ENCODE measurements at regions not wholly inside any gene's neighbourhood (a gene's known extent, or its start where the extent isn't known, plus 50 kb on each side); places are given as distances from the start of the nearest gene placed in this dataset.

DNA sequence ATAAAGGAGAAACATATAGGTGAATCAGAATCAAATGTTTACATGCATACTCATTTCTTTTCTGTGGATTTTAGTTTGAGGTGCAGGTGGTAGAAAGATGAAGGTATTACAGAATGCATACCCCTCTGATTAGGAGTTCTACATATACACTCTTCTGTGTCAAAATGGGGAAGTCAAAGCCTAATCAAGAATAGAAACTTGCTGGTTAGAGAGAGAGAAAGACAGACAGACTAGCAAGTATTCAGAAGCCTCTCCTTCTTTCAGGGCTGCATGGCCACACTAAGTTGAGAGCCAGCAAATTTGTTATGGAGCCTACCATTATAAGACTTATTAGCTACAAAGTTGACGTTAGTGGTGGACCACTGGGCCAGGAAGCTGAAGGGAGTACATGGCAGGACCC lies 358.3 kb upstream of the EYS start:
- H4K20me1 ChIP-seq (ENCODE audit: insufficient read depth, low read length), result no peaks in the 10 kb centered on the region
- TF ChIP-seq CTCF (IDR thresholded peaks at IDR 0.05; ENCODE audit: borderline replicate concordance, extremely low read depth, low read length, poor library complexity, severe bottlenecking), result no peak
- no peak for TF ChIP-seq EZH2 (IDR thresholded peaks at IDR 0.05; ENCODE audit: borderline replicate concordance, low read depth, low read length, severe bottlenecking)
- no peaks in the 10 kb centered on the region for H3K4me1 ChIP-seq (ENCODE audit: insufficient read depth, low read length)
- H3K9ac ChIP-seq (ENCODE audit: low read depth, low read length), result no peak overlapping the region
- H3K27me3 ChIP-seq (ENCODE audit: insufficient read depth, low read length, poor library complexity), result no peaks in the 10 kb centered on the region
- no peak for ATAC-seq (ENCODE audit: insufficient read depth, low read depth)
- no peak overlapping the region for H3K27ac ChIP-seq (ENCODE audit: low read length)
- no peak overlapping the region for H3K4me2 ChIP-seq (ENCODE audit: insufficient read depth, low read length)
- DNase-seq, result no peak
- no peak overlapping the region for H3K4me3 ChIP-seq (ENCODE audit: low read depth in 1 of 2, low read length in 2 of 2)
- no peaks in the 10 kb centered on the region for H3K36me3 ChIP-seq (ENCODE audit: insufficient read depth, low read length)
- no peak overlapping the region for H2AFZ ChIP-seq (ENCODE audit: low read depth, low read length)
- no peaks in the 10 kb centered on the region for H3K79me2 ChIP-seq (ENCODE audit: insufficient read depth, low read length)
- no peaks in the 10 kb centered on the region for H3K9me3 ChIP-seq (ENCODE audit: insufficient read depth, low read length, severe bottlenecking)

DNA sequence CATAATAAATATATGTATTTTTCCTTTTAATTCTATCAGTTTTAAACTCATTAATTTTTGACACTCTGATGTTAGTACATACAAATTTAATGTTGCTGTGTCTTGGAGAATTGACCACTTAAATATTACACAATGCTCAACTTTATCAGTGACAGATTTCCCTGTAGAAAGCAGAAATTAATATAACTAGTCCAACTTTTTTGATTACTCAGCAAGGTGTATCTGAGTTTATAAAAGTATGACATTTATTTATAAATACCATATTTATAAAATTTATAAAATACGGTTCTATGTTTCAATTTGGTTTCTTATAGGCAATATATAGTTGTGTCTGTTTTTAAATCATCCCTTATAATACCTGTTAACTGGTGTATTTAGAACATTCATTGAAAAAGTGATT lies 350.0 kb upstream of the EYS start:
- DNase-seq (no peak), ATAC-seq (ENCODE audit: insufficient read depth, low read depth) (no peak)
- no peak overlapping the region for H3K9ac ChIP-seq (ENCODE audit: low read depth, low read length)
- H3K4me1 ChIP-seq (ENCODE audit: insufficient read depth, low read length), result no peaks in the 10 kb centered on the region
- no peaks in the 10 kb centered on the region for H4K20me1 ChIP-seq (ENCODE audit: insufficient read depth, low read length)
- no peaks in the 10 kb centered on the region for H3K9me3 ChIP-seq (ENCODE audit: insufficient read depth, low read length, severe bottlenecking)
- no peak overlapping the region for H2AFZ ChIP-seq (ENCODE audit: low read depth, low read length)
- H3K27ac ChIP-seq (ENCODE audit: low read length), result no peak overlapping the region
- no peaks in the 10 kb centered on the region for H3K79me2 ChIP-seq (ENCODE audit: insufficient read depth, low read length)
- TF ChIP-seq EZH2 (IDR thresholded peaks at IDR 0.05; ENCODE audit: borderline replicate concordance, low read depth, low read length, severe bottlenecking) (no peak), CTCF (IDR thresholded peaks at IDR 0.05; ENCODE audit: borderline replicate concordance, extremely low read depth, low read length, poor library complexity, severe bottlenecking) (no peak)
- H3K36me3 ChIP-seq (ENCODE audit: insufficient read depth, low read length), result no peaks in the 10 kb centered on the region
- no peaks in the 10 kb centered on the region for H3K27me3 ChIP-seq (ENCODE audit: insufficient read depth, low read length, poor library complexity)
- no peak overlapping the region for H3K4me3 ChIP-seq (ENCODE audit: low read depth in 1 of 2, low read length in 2 of 2)
- H3K4me2 ChIP-seq (ENCODE audit: insufficient read depth, low read length), result no peak overlapping the region

GRCh38 chr6:66054967-66055366 lies 347.9 kb upstream of the EYS start:
- TF ChIP-seq CTCF (IDR thresholded peaks at IDR 0.05; ENCODE audit: borderline replicate concordance, extremely low read depth, low read length, poor library complexity, severe bottlenecking) (no peak), EZH2 (IDR thresholded peaks at IDR 0.05; ENCODE audit: borderline replicate concordance, low read depth, low read length, severe bottlenecking) (no peak)
- H3K4me3 ChIP-seq (ENCODE audit: low read depth in 1 of 2, low read length in 2 of 2), result no peak overlapping the region
- no peak overlapping the region for H3K4me2 ChIP-seq (ENCODE audit: insufficient read depth, low read length)
- DNase-seq (no peak), ATAC-seq (ENCODE audit: insufficient read depth, low read depth) (no peak)
- H3K4me1 ChIP-seq (ENCODE audit: insufficient read depth, low read length), result no peaks in the 10 kb centered on the region
- no peaks in the 10 kb centered on the region for H3K36me3 ChIP-seq (ENCODE audit: insufficient read depth, low read length)
- H3K27ac ChIP-seq (ENCODE audit: low read length), result no peak overlapping the region
- H4K20me1 ChIP-seq (ENCODE audit: insufficient read depth, low read length), result no peaks in the 10 kb centered on the region
- no peaks in the 10 kb centered on the region for H3K9me3 ChIP-seq (ENCODE audit: insufficient read depth, low read length, severe bottlenecking)
- H3K9ac ChIP-seq (ENCODE audit: low read depth, low read length), result no peak overlapping the region
- no peaks in the 10 kb centered on the region for H3K79me2 ChIP-seq (ENCODE audit: insufficient read depth, low read length)
- no peaks in the 10 kb centered on the region for H3K27me3 ChIP-seq (ENCODE audit: insufficient read depth, low read length, poor library complexity)
- no peak overlapping the region for H2AFZ ChIP-seq (ENCODE audit: low read depth, low read length)

DNA sequence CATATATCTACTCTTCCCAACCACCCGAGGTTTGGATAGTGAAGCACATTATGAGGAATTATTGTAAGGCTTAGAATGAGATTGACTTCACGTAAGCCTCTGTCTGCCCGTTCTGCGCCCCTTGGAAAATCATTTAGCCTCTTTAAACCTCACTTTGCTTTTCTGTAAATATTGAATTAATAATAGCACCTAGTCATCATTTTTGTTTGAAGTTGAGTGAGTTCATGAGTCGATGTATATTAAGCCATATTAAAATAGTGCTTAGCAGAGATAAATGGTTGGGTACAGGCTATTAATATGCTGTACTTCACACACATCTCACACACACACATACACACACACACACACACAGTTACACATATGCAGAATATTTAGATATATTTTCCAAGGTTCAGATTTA lies 344.8 kb upstream of the EYS start:
- no peaks in the 10 kb centered on the region for H3K4me1 ChIP-seq (ENCODE audit: insufficient read depth, low read length)
- H3K27me3 ChIP-seq (ENCODE audit: insufficient read depth, low read length, poor library complexity), result no peaks in the 10 kb centered on the region
- H3K27ac ChIP-seq (ENCODE audit: low read length), result no peak overlapping the region
- no peaks in the 10 kb centered on the region for H3K9me3 ChIP-seq (ENCODE audit: insufficient read depth, low read length, severe bottlenecking)
- no peaks in the 10 kb centered on the region for H3K36me3 ChIP-seq (ENCODE audit: insufficient read depth, low read length)
- TF ChIP-seq CTCF (IDR thresholded peaks at IDR 0.05; ENCODE audit: borderline replicate concordance, extremely low read depth, low read length, poor library complexity, severe bottlenecking) (no peak), EZH2 (IDR thresholded peaks at IDR 0.05; ENCODE audit: borderline replicate concordance, low read depth, low read length, severe bottlenecking) (no peak)
- H2AFZ ChIP-seq (ENCODE audit: low read depth, low read length), result no peak overlapping the region
- H4K20me1 ChIP-seq (ENCODE audit: insufficient read depth, low read length), result no peaks in the 10 kb centered on the region
- no peak overlapping the region for H3K4me3 ChIP-seq (ENCODE audit: low read depth in 1 of 2, low read length in 2 of 2)
- H3K9ac ChIP-seq (ENCODE audit: low read depth, low read length), result no peak overlapping the region
- no peak overlapping the region for H3K4me2 ChIP-seq (ENCODE audit: insufficient read depth, low read length)
- ATAC-seq (ENCODE audit: insufficient read depth, low read depth), result no peak
- H3K79me2 ChIP-seq (ENCODE audit: insufficient read depth, low read length), result no peaks in the 10 kb centered on the region
- no peak for DNase-seq
